SW480 (cell line): ENCODE measurements at regions not wholly inside any gene's neighbourhood (a gene's known extent, or its start where the extent isn't known, plus 50 kb on each side); places are given as distances from the start of the nearest gene placed in this dataset.

ENCODE experiments used
- DNase-seq: peaks from one replicate; pipeline ENCODE4 v3.0.0-alpha.2; 2016; ENCODE audit warnings: low spot score

- no peak for DNase-seq
Observed at GRCh38 chr2:128554151-128554769, 235.6 kb upstream of the HS6ST1 start.

GRCh38 chr2:128555433-128555832 lies 236.8 kb upstream of the HS6ST1 start:
- DNase-seq, result no peak

- DNase-seq, result no peak
Observed at GRCh38 chr2:128556089-128556488, 237.4 kb upstream of the HS6ST1 start.

GRCh38 chr2:128556633-128557032 lies 238.0 kb upstream of the HS6ST1 start:
- no peak for DNase-seq

- no peak for DNase-seq
Observed at GRCh38 chr2:128557069-128557468, 238.4 kb upstream of the HS6ST1 start.

- no peak for DNase-seq
Observed at GRCh38 chr2:128557831-128558241, 239.2 kb upstream of the HS6ST1 start.

GRCh38 chr2:128558441-128558840 lies 239.8 kb upstream of the HS6ST1 start:
- DNase-seq, result no peak

GRCh38 chr2:128558895-128559532 lies 240.3 kb upstream of the HS6ST1 start:
- no peak for DNase-seq

GRCh38 chr2:128559533-128560515 lies 241.2 kb upstream of the HS6ST1 start:
- no peak for DNase-seq

- no peak for DNase-seq
Observed at GRCh38 chr2:128560718-128561117, 242.1 kb upstream of the HS6ST1 start.

- no peak for DNase-seq
Observed at GRCh38 chr2:128562471-128563347, 244.0 kb upstream of the HS6ST1 start.

GRCh38 chr2:128563348-128563687 lies 244.7 kb upstream of the HS6ST1 start:
- DNase-seq, result no peak

- DNase-seq, result no peak
Observed at GRCh38 chr2:128564131-128564530, 245.5 kb upstream of the HS6ST1 start.

GRCh38 chr2:128564551-128564950 lies 245.9 kb upstream of the HS6ST1 start:
- DNase-seq, result no peak

GRCh38 chr2:128565441-128565840 lies 246.8 kb upstream of the HS6ST1 start:
- DNase-seq, result no peak

GRCh38 chr2:128566671-128567070 lies 248.0 kb upstream of the HS6ST1 start:
- DNase-seq, result no peak

- DNase-seq, result no peak
Observed at GRCh38 chr2:128568106-128568505, 249.4 kb upstream of the HS6ST1 start.

GRCh38 chr2:128573116-128573515 lies 254.4 kb upstream of the HS6ST1 start:
- no peak for DNase-seq

GRCh38 chr2:128573531-128573930 lies 254.9 kb upstream of the HS6ST1 start:
- no peak for DNase-seq

- DNase-seq, result no peak
Observed at GRCh38 chr2:128577141-128577930, 258.7 kb upstream of the HS6ST1 start.
